Neuronal stem cell (in vitro differentiated cells): ENCODE measurements at regions not wholly inside any gene's neighbourhood (a gene's known extent, or its start where the extent isn't known, plus 50 kb on each side); places are given as distances from the start of the nearest gene placed in this dataset.

ENCODE experiments used
- DNase-seq: peaks from one replicate; pipeline ENCODE4 v3.0.0-alpha.2; 2013; ENCODE audit warnings: low spot score
- H2AFZ ChIP-seq: one replicate; pipeline ENCODE4 v1.6.1; 2013; ENCODE audit warnings: mild to moderate bottlenecking, low read length, inconsistent platforms
- H2AK5ac ChIP-seq: 2 replicates; pipeline ENCODE4 v1.6.1; 2013; ENCODE audit warnings: low read depth, mild to moderate bottlenecking, inconsistent platforms, low read length, moderate library complexity, mixed read lengths
- H2BK120ac ChIP-seq: 2 replicates; pipeline ENCODE4 v1.6.1; 2013; ENCODE audit warnings: low read depth, mild to moderate bottlenecking, inconsistent platforms, low read length, moderate library complexity, mixed read lengths
- H2BK12ac ChIP-seq: one replicate; pipeline ENCODE4 v1.6.1; 2013; ENCODE audit warnings: low read length, inconsistent platforms
- H2BK15ac ChIP-seq: 2 replicates; pipeline ENCODE4 v1.6.1; 2013; ENCODE audit warnings: mild to moderate bottlenecking, low read length, inconsistent platforms, mixed read lengths
- H2BK5ac ChIP-seq: one replicate; pipeline ENCODE4 v1.6.1; 2013; ENCODE audit warnings: inconsistent platforms, mild to moderate bottlenecking, low read length, moderate library complexity
- H3K14ac ChIP-seq: one replicate; pipeline ENCODE4 v1.6.1; 2013; ENCODE audit warnings: low read length, inconsistent platforms
- H3K18ac ChIP-seq: 2 replicates; pipeline ENCODE4 v1.6.1; 2013; ENCODE audit warnings: low read length, inconsistent platforms
- H3K23ac ChIP-seq: 2 replicates; pipeline ENCODE4 v1.6.1; 2013; ENCODE audit warnings: low read depth, mild to moderate bottlenecking, mixed read lengths, low read length, inconsistent platforms; ENCODE audit not compliant: poor library complexity
- H3K27ac ChIP-seq: replicated peaks from 3 replicates; pipeline ENCODE4 v1.5.1; 2013; ENCODE audit warnings: low read length, inconsistent platforms
- H3K27me3 ChIP-seq, 3 experiments: 2 replicates each; pipeline ENCODE4 v1.6.1; 2013; ENCODE audit warnings: low read length in 3 of 3, mild to moderate bottlenecking in 2 of 3, inconsistent platforms in 1 of 3, low read depth in 1 of 3, mixed read lengths in 1 of 3, moderate library complexity in 1 of 3; ENCODE audit not compliant: control insufficient read depth in 3 of 3, insufficient read depth in 3 of 3
- H3K36me3 ChIP-seq, 2 donors: replicated peaks in 1 of 2; 2 replicates each; pipeline ENCODE4 v1.6.1; 2013; ENCODE audit warnings: low read length in 2 of 2; ENCODE audit not compliant: control insufficient read depth in 2 of 2, insufficient read depth in 2 of 2
- H3K4ac ChIP-seq: 2 replicates; pipeline ENCODE4 v1.6.1; 2013; ENCODE audit warnings: inconsistent platforms, mild to moderate bottlenecking, low read length, moderate library complexity
- H3K4me1 ChIP-seq, 2 donors: 1 replicate in 1 of 2; 2 replicates in 1 of 2; pipeline ENCODE4 v1.6.1; 2013; ENCODE audit warnings: low read length in 2 of 2, low read depth in 1 of 2; ENCODE audit not compliant: control insufficient read depth in 2 of 2, insufficient read depth in 1 of 2
- H3K4me2 ChIP-seq: one replicate; pipeline ENCODE4 v1.6.1; 2013; ENCODE audit warnings: mild to moderate bottlenecking, low read length, inconsistent platforms; ENCODE audit not compliant: insufficient read depth, poor library complexity, severe bottlenecking
- H3K4me3 ChIP-seq, 2 donors: 2 replicates each; pipeline ENCODE4 v1.5.1; 2013; ENCODE audit warnings: low read length in 2 of 2, mild to moderate bottlenecking in 2 of 2, inconsistent platforms in 1 of 2, moderate library complexity in 1 of 2
- H3K79me1 ChIP-seq: one replicate; pipeline ENCODE4 v1.6.1; 2013; ENCODE audit warnings: low read depth, mild to moderate bottlenecking, inconsistent platforms, low read length, moderate library complexity
- H3K9ac ChIP-seq: one replicate; pipeline ENCODE4 v1.6.1; 2013; ENCODE audit warnings: mild to moderate bottlenecking, low read depth, low read length, inconsistent platforms; ENCODE audit not compliant: poor library complexity
- H3K9me3 ChIP-seq, 2 donors: replicated peaks in 1 of 2; 2 replicates each; pipeline versions ENCODE3 to v1.6.1; 2013; ENCODE audit warnings: low read length in 2 of 2, mild to moderate bottlenecking in 2 of 2, inconsistent platforms in 1 of 2, low read depth in 1 of 2, mixed read lengths in 1 of 2, moderate library complexity in 1 of 2; ENCODE audit not compliant: control insufficient read depth in 2 of 2, insufficient read depth in 1 of 2
- H4K8ac ChIP-seq: one replicate; pipeline ENCODE4 v1.6.1; 2013; ENCODE audit warnings: low read depth, mild to moderate bottlenecking, inconsistent platforms, low read length, moderate library complexity
- H4K91ac ChIP-seq: one replicate; pipeline ENCODE4 v1.6.1; 2013; ENCODE audit warnings: low read length, low read depth, mild to moderate bottlenecking, inconsistent platforms; ENCODE audit not compliant: poor library complexity
- WGBS, 2 donors: extraction: QIAGEN DNeasy Blood & Tissue Kit; methylation state at CpG; one replicate each; pipeline ENCODE4 v1.1.7; 2013; ENCODE audit warnings: missing lambda C conversion rate in 2 of 2, mixed read lengths in 1 of 2; ENCODE audit not compliant: insufficient read length in 2 of 2, insufficient replicate concordance in 1 of 2; ENCODE audit errors: extremely low coverage in 2 of 2; 5-methylcytosine and 5-hydroxymethylcytosine counted together

GRCh38 chr12:93208011-93208410, 169.7 kb upstream of the NUDT4 start:
- H3K9me3 ChIP-seq = no peaks in the 10 kb centered on the region
- no peak for DNase-seq
- no peak overlapping the region for H3K27ac ChIP-seq
- H2AK5ac ChIP-seq = no peak overlapping the region
- H3K14ac ChIP-seq = no peak overlapping the region
- no peak overlapping the region for H2BK12ac ChIP-seq
- H3K9ac ChIP-seq = no peak overlapping the region
- H4K91ac ChIP-seq = no peak overlapping the region
- H3K23ac ChIP-seq = no peak overlapping the region
- H3K4me2 ChIP-seq = no peak overlapping the region
- H3K18ac ChIP-seq = no peak overlapping the region
- no peak overlapping the region for H2AFZ ChIP-seq
- H2BK15ac ChIP-seq = no peak overlapping the region
- H3K36me3 ChIP-seq = no peaks in the 10 kb centered on the region
- H3K79me1 ChIP-seq = no peaks in the 10 kb centered on the region
- H3K4me1 ChIP-seq = no peaks in the 10 kb centered on the region
- H3K4ac ChIP-seq = no peak overlapping the region
- H4K8ac ChIP-seq = no peak overlapping the region
- no peak overlapping the region for H2BK120ac ChIP-seq
- H3K27me3 ChIP-seq = no peaks in the 10 kb centered on the region
- no peak overlapping the region for H3K4me3 ChIP-seq
- WGBS, 2 donors = no CpG with 5 or more reads among the region's 1 CpG
- no peak overlapping the region for H2BK5ac ChIP-seq

GRCh38 chr12:93214523-93215289, 163.0 kb upstream of the NUDT4 start:
- H3K27ac ChIP-seq = no peak overlapping the region
- H3K14ac ChIP-seq = no peak overlapping the region
- H2AK5ac ChIP-seq = no peak overlapping the region
- H3K4ac ChIP-seq = no peak overlapping the region
- H4K8ac ChIP-seq = no peak overlapping the region
- H2BK120ac ChIP-seq = no peak overlapping the region
- H2BK12ac ChIP-seq = no peak overlapping the region
- H3K79me1 ChIP-seq = no peaks in the 10 kb centered on the region
- no peaks in the 10 kb centered on the region for H3K36me3 ChIP-seq
- H3K4me1 ChIP-seq = no peaks in the 10 kb centered on the region
- no peak overlapping the region for H3K23ac ChIP-seq
- H3K9ac ChIP-seq = no peak overlapping the region
- no peak overlapping the region for H2AFZ ChIP-seq
- DNase-seq = no peak
- no peak overlapping the region for H4K91ac ChIP-seq
- H3K4me3 ChIP-seq = no peak overlapping the region
- no CpG with 5 or more reads among the region's 6 CpGs for WGBS, 2 donors
- H3K9me3 ChIP-seq = no peaks in the 10 kb centered on the region
- no peak overlapping the region for H3K18ac ChIP-seq
- H3K4me2 ChIP-seq = no peak overlapping the region
- no peaks in the 10 kb centered on the region for H3K27me3 ChIP-seq
- H2BK5ac ChIP-seq = no peak overlapping the region
- no peak overlapping the region for H2BK15ac ChIP-seq

GRCh38 chr12:93215290-93215678, 162.4 kb upstream of the NUDT4 start:
- no peak overlapping the region for H3K27ac ChIP-seq
- H2AK5ac ChIP-seq = no peak overlapping the region
- H3K18ac ChIP-seq = no peak overlapping the region
- H3K4me2 ChIP-seq = no peak overlapping the region
- no CpG with 5 or more reads among the region's 1 CpG for WGBS, 2 donors
- H2BK5ac ChIP-seq = no peak overlapping the region
- H3K27me3 ChIP-seq = no peaks in the 10 kb centered on the region
- DNase-seq = no peak
- H3K4me3 ChIP-seq = no peak overlapping the region
- H3K79me1 ChIP-seq = no peaks in the 10 kb centered on the region
- no peak overlapping the region for H2AFZ ChIP-seq
- H2BK120ac ChIP-seq = no peak overlapping the region
- no peaks in the 10 kb centered on the region for H3K9me3 ChIP-seq
- H3K14ac ChIP-seq = no peak overlapping the region
- H2BK12ac ChIP-seq = no peak overlapping the region
- no peaks in the 10 kb centered on the region for H3K36me3 ChIP-seq
- H4K91ac ChIP-seq = no peak overlapping the region
- H3K4ac ChIP-seq = no peak overlapping the region
- no peaks in the 10 kb centered on the region for H3K4me1 ChIP-seq
- H3K23ac ChIP-seq = no peak overlapping the region
- no peak overlapping the region for H4K8ac ChIP-seq
- no peak overlapping the region for H3K9ac ChIP-seq
- H2BK15ac ChIP-seq = no peak overlapping the region

- Histone ChIP-seq H2BK12ac (no peak overlapping the region), H3K4ac (no peak overlapping the region), H3K14ac (no peak overlapping the region), H3K27me3 (no peaks in the 10 kb centered on the region), H2BK15ac (no peak overlapping the region), H3K36me3 (no peaks in the 10 kb centered on the region), H3K27ac (no peak overlapping the region), H3K4me3 (no peak overlapping the region), H3K4me2 (no peak overlapping the region), H3K4me1 (no peaks in the 10 kb centered on the region), H2AK5ac (no peak overlapping the region), H2BK120ac (no peak overlapping the region), H3K23ac (no peak overlapping the region), H2AFZ (no peak overlapping the region), H4K91ac (no peak overlapping the region), H2BK5ac (no peak overlapping the region), H4K8ac (no peak overlapping the region), H3K9ac (no peak overlapping the region), H3K18ac (no peak overlapping the region), H3K9me3 (no peaks in the 10 kb centered on the region), H3K79me1 (no peaks in the 10 kb centered on the region)
- WGBS, 2 donors = no CpG with 5 or more reads among the region's 2 CpGs
- no peak for DNase-seq
These were observed 157.8 kb upstream of the NUDT4 start for GRCh38 chr12:93219947-93220346.
